GM20000 (cell line): ENCODE measurements at regions not wholly inside any gene's neighbourhood (a gene's known extent, or its start where the extent isn't known, plus 50 kb on each side); places are given as distances from the start of the nearest gene placed in this dataset.

ENCODE experiments used
- DNase-seq: peaks from one replicate; pipeline ENCODE4 v3.0.0; 2012; ENCODE audit warnings: low spot score
- TF ChIP-seq, protein P1 (sequence below): IDR thresholded peaks from 2 replicates; pipeline ENCODE4 v1.5.1; 2012; ENCODE audit warnings: mild to moderate bottlenecking, control low read depth; ENCODE audit errors: extremely low read depth, missing control alignments

DNA sequence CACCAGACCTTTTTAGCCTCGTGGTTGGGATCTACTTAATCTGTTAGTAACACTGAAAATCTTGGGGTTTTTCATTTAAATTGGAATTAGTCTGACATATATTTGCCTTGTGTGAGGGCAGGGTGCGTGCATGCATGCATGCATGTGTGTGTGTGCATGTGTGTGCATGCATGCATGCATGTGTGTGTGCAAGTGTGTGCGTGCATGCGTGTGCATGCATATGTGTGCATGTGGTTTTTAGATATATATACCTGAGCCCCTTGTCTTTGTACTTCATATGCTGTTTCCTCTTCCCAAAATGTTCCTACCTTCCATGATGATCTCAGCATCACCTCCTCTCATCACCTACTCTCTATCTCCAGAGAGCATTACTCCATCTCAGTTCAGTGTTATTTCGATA lies 66.3 kb upstream of the BCL11B start:
- no peak for DNase-seq

DNA sequence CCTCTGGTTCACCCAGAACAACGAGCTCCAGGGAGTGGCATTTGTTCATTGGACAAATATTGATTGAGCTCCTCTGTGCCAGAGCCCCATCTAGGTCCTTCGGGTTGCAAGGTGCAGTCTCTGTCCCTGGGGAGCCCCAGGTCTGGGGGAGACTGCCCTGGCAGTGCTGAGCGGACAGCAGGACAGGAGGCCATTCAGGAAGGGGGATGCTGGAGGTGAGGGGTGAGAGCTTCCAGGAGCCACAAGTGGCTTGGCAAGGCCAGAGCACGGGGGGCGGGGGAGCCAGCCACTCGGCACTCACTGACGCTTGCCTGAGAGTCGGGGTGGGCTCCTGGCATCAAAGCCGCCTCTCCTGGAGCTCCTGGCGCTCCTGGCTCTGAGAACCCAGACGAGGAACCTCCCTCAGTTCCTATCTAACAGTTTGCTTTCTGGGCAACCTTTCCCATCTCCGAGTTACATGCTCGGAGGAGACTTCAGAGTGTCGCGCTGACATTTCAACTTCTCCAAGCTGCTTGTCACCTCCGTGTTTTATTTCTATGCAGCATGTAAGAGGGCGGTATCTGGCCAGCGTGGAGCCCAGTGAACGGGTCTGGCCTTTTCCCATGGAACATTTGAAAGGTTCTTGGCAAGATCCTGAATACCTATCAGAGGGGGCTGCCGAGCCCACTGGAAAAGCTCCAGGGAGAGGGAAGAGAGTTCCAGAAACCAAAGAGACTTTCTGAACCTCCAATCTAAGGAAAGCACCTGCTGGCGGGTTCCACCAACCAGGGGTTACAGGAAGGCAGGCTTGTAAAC lies 62.0 kb upstream of the BCL11B start:
- TF ChIP-seq, protein P1, sequence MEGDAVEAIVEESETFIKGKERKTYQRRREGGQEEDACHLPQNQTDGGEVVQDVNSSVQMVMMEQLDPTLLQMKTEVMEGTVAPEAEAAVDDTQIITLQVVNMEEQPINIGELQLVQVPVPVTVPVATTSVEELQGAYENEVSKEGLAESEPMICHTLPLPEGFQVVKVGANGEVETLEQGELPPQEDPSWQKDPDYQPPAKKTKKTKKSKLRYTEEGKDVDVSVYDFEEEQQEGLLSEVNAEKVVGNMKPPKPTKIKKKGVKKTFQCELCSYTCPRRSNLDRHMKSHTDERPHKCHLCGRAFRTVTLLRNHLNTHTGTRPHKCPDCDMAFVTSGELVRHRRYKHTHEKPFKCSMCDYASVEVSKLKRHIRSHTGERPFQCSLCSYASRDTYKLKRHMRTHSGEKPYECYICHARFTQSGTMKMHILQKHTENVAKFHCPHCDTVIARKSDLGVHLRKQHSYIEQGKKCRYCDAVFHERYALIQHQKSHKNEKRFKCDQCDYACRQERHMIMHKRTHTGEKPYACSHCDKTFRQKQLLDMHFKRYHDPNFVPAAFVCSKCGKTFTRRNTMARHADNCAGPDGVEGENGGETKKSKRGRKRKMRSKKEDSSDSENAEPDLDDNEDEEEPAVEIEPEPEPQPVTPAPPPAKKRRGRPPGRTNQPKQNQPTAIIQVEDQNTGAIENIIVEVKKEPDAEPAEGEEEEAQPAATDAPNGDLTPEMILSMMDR = no peak
- no peak for DNase-seq

More for the DNA sequence above, 66.3 kb upstream of the BCL11B start:
- TF ChIP-seq, protein P1 = no peak

DNA sequence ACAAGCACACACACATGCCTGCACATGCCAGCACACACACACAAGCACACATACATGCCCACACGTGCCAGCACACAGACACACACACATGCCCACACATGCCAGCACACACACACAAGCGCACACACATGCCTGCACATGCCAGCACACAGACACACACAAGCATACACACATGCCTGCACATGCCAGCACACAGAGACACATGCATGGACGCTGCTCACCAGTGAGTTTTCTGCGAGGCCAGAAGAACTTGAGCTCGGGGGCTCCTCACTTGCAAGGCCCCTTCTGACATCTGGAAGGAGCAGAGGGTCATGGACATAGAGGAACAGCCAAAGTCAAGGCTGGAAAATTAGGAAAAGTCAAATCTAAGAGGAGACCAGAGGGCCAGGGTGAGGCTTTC lies 61.2 kb upstream of the BCL11B start:
- TF ChIP-seq, protein P1 = no peak
- DNase-seq = no peak

DNA sequence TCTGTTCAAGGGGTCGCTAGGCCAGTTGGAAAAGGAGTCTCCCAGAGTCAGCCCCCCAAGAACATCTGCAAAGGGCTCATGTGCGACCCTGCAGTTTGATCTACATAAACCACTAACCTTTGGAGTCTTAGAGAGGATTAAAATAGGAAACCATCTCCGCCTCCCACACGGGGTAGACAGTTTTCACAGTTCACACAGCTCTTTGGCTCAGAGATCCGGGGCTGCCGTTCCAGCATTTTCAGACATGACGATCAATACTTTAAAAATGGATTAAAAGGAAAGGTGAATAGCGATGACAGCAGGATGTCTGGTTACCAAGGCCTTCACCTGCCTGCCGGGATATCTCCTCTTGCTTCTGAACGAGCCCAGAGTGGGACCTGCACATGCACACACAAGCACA lies 59.8 kb upstream of the BCL11B start:
- DNase-seq = no peak

DNA sequence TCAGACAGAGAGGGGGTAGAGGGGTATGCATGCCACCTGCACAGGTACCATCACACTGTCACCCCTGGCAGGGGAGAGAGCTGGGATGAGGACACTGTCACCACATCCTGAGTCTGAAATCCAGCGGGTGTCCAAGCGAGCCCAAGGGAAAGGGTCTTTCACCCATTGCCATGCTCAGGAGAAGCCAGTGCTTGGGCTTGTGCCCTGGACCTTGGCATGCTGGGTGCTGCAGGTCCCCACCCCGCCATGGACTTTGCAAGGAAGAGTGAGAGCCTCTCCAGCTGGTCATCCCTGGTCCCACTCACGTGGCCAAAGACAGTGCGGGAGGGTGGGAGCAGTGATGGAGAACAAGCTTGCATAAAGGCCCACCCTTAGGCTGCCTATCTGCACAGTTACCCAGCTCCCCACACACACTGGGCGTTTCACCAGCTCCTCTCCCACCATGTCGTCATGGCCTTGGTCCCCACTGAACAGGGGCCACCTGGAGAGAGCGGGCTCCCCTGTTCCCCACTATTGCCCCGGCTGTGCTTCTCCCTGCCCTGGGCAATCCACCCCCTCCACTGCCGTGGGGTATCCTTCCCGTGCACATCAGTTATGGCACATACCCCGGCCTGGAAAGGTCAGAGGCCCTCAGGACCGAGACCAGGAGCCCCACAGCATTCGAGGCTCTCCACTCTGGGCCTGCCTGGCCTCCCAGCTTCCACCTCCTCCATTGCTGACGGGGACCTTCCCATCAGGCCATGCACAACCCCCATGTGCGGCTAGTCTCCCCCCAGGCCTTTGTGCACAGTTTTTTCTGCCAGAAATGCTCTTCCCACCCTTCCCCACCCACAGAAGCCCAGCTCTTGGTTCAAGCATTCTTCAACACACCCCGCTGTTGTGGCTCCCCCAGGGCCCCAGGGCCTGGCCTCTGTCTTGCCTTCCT lies 58.6 kb upstream of the BCL11B start:
- DNase-seq = no peak
- TF ChIP-seq, protein P1 = no peak

More for the DNA sequence above, 59.8 kb upstream of the BCL11B start:
- TF ChIP-seq, protein P1 = no peak

DNA sequence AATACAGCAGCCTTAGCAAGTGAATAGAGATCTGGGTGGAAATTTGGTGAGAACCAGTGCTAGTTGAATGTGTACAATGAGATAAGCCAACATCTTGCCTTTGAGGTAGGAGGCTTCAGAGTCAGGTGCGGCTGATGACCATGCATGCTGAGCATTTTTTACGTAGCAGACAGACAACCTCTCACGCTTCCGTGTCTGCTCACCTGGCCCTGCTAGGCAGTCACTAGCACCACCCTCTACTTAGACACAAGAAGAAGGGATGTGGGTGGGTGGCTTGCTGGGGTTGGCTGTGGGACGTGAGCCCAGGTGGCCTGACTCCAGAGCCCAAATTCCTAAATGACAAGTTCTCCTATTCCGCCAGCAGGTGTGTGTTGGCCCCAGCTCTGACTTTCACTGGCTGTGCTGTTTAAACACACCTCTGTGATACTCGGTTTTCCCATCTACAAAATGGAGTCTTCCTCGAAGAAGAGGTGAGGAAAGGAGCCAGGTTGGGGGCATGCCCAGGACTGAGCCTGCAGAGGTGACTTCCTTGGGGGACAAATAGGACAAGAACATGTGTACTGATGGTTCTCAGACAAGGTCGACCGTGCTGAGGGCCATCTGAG lies 57.8 kb upstream of the BCL11B start:
- no peak for DNase-seq
- TF ChIP-seq, protein P1 = no peak
